Left ventricle myocardium inferior (tissue), 1 donor: ENCODE measurements at regions not wholly inside any gene's neighbourhood (a gene's known extent, or its start where the extent isn't known, plus 50 kb on each side); places are given as distances from the start of the nearest gene placed in this dataset.

Source experiments
- DNase-seq: peaks from one replicate; pipeline ENCODE4 v3.0.0-alpha.2; 2020
- H3K27ac ChIP-seq: fragments of 200-600 bp; replicated peaks from 2 replicates; pipeline ENCODE4 v1.8.0; 2021
- H3K27me3 ChIP-seq: fragments of 200-600 bp; 2 replicates; pipeline ENCODE4 v1.8.0; 2021; ENCODE audit warnings: low read depth
- H3K36me3 ChIP-seq: fragments of 200-600 bp; 2 replicates; pipeline ENCODE4 v1.8.0; 2021
- H3K4me1 ChIP-seq: fragments of 200-600 bp; 2 replicates; pipeline ENCODE4 v1.8.0; 2021
- H3K4me3 ChIP-seq: fragments of 200-600 bp; 2 replicates; pipeline ENCODE4 v1.8.0; 2021; ENCODE audit warnings: mild to moderate bottlenecking, moderate library complexity
- H3K9me3 ChIP-seq: fragments of 200-600 bp; replicated peaks from 2 replicates; pipeline ENCODE4 v1.8.0; 2021
- CTCF ChIP-seq: fragments of 200-600 bp; IDR thresholded peaks from 2 replicates; pipeline ENCODE4 v1.8.0; 2021; ENCODE audit warnings: antibody characterized with exemption, mild to moderate bottlenecking, borderline replicate concordance
- intact Hi-C: fragments of 100-400 bp; cut with micrococcal nuclease; formaldehyde crosslinking; loops from one replicate; pipeline ENCODE4 v1.11.0; 2022
- donor health status: DM: no; HTN: yes; CAD: no; lungs with severe emphysema.

DNA sequence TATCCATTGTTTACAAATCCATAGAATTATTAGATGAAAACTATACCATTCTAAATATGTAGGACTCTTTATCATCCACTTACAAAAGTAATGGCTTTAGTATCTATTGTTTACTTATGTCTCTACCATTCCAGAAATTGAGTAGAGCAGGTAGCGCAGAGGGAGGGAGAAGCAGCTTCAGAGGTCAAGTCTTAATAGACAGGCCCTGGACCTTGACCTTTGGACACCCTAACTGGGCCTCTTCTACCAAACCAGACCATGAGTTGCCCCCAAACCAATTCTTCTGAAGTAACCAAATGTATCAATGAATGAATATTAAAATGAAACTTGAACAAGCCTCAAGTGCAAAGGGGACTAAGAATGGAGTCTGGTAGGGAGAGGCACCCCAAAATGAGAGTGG is 124.9 kb upstream of the ANKRD55 start:
- no peak for TF ChIP-seq CTCF
- Histone ChIP-seq H3K27me3 (no peaks in the 10 kb centered on the region), H3K4me3 (no peak overlapping the region), H3K4me1 (peaks cover 36% of the 10 kb centered on the region), H3K36me3 (no peaks in the 10 kb centered on the region), H3K27ac (no peak overlapping the region), H3K9me3 (no peaks in the 10 kb centered on the region)
- no peak for DNase-seq
- intact Hi-C loops = no loop called here

DNA sequence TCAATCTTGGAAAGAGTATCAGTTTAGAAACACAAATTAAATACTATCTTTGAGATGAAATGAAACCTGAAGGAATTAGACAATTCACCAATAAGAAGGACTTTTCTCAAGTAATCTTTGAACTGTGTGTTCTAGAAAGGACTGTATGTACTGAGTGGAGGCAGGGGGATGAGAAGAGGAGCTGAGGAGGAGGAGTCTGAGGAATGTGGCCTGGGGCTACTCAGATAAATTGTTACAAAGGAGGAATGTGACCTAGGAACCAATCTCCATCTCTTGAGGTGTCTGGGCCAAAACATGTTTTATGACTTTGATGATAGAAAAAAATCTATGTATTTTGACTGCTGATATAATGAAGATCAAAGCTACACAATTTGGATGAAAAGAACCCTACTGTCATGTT is 124.3 kb upstream of the ANKRD55 start:
- Histone ChIP-seq H3K4me3 (no peak overlapping the region), H3K27ac (no peak overlapping the region), H3K36me3 (no peaks in the 10 kb centered on the region), H3K27me3 (no peaks in the 10 kb centered on the region), H3K9me3 (no peaks in the 10 kb centered on the region), H3K4me1 (peaks cover 42% of the 10 kb centered on the region)
- DNase-seq = no peak
- no peak for TF ChIP-seq CTCF
- intact Hi-C loops = no loop called here

GRCh38 chr5:56356836-56357160 is 123.7 kb upstream of the ANKRD55 start:
- H3K36me3 ChIP-seq = no peaks in the 10 kb centered on the region
- DNase-seq = no peak
- H3K4me3 ChIP-seq = no peak overlapping the region
- H3K9me3 ChIP-seq = no peaks in the 10 kb centered on the region
- H3K4me1 ChIP-seq = peaks cover 46% of the 10 kb centered on the region
- intact Hi-C loops = no loop called here
- TF ChIP-seq CTCF = no peak
- H3K27ac ChIP-seq = no peak overlapping the region
- H3K27me3 ChIP-seq = no peaks in the 10 kb centered on the region

- Histone ChIP-seq H3K9me3 (no peaks in the 10 kb centered on the region), H3K27ac (no peak overlapping the region), H3K4me3 (no peak overlapping the region), H3K27me3 (no peaks in the 10 kb centered on the region), H3K4me1 (peaks cover 51% of the 10 kb centered on the region), H3K36me3 (no peaks in the 10 kb centered on the region)
- intact Hi-C loops = no loop called here
- no peak for TF ChIP-seq CTCF
- DNase-seq = no peak
Measured at GRCh38 chr5:56356121-56356835, 123.1 kb upstream of the ANKRD55 start.

GRCh38 chr5:56354836-56355235 is 121.7 kb upstream of the ANKRD55 start:
- no peaks in the 10 kb centered on the region for H3K27me3 ChIP-seq
- peaks cover 65% of the 10 kb centered on the region for H3K4me1 ChIP-seq
- intact Hi-C loops = no loop called here
- no peak overlapping the region for H3K4me3 ChIP-seq
- H3K36me3 ChIP-seq = no peaks in the 10 kb centered on the region
- no peak overlapping the region for H3K27ac ChIP-seq
- no peaks in the 10 kb centered on the region for H3K9me3 ChIP-seq
- TF ChIP-seq CTCF = no peak
- no peak for DNase-seq
